ENCODE measurements at regions not wholly inside any gene's neighbourhood (a gene's known extent, or its start where the extent isn't known, plus 50 kb on each side); places are given as distances from the start of the nearest gene placed in this dataset.
"Not testable (repeated sequence)": the region's sequence is repeated elsewhere in the genome, so short reads cannot be mapped to it uniquely, and the experiment has no call there.

DNA sequence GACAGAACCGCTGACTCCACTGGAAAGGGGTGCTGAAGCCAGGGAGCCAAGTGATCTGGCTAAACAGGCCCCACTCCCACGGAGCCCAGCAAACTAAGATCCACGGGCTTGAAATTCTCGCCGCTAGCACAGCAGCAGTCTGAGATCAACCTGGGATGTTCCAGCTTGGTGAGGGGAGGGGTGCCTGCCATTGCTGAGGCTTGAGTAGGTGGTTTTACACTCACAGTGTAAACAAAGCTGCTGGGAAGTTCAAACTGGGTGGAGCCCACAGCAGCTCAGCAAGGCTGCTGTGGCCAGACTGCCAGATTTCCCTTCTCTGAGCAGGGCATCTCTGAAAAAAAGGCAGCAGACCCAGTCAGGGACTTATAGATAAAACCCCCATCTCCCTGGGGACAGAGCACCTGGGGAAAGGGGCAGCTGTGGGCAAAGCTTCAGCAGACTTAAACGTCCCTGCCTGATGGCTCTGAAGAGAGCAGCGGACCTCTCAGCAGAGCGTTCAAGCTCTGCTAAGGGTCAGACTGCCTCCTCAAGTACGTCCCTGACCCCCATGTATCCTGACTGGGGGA, 101.8 kb downstream of the HNRNPD start:
- H3K4me3 ChIP-seq (ENCODE audit: low read length); H3K4me1 ChIP-seq (ENCODE audit: insufficient read depth, low read length); H3K27ac ChIP-seq (ENCODE audit: low read length); H3K9ac ChIP-seq (ENCODE audit: low read depth, low read length); H3K36me3 ChIP-seq (ENCODE audit: insufficient read depth, low read depth, low read length); H3K27me3 ChIP-seq (ENCODE audit: insufficient read depth, low read length); H3K9me3 ChIP-seq (ENCODE audit: insufficient read depth, low read depth, low read length): not testable (repeated sequence)

DNA sequence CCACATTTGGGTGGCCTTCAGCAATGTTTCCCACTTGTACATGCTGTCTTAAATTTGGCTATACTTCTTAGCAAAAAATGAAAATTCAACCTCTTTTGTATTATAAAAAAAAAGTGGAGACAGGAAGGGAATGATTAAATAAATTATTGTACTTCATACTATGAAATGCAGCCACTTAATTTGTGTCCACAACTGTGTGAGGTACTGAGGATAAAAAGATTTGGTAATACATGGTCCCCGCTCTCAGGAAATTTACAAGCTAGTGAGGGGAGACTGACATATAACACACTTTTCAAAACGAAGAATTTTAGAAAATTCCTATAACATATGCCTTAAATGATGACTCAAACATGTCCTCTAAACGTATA, 105.0 kb downstream of the HNRNPD start:
- Histone ChIP-seq H3K4me1 (ENCODE audit: insufficient read depth, low read length) (peaks cover 7% of the 10 kb centered on the region; the same call in 1 of the 2 replicates), H3K9me3 (ENCODE audit: insufficient read depth, low read depth, low read length) (no peaks in the 10 kb centered on the region), H3K4me3 (ENCODE audit: low read length) (no peak overlapping the region), H3K9ac (ENCODE audit: low read depth, low read length) (no peak overlapping the region), H3K36me3 (ENCODE audit: insufficient read depth, low read depth, low read length) (no peaks in the 10 kb centered on the region), H3K27me3 (ENCODE audit: insufficient read depth, low read length) (no peaks in the 10 kb centered on the region), H3K27ac (ENCODE audit: low read length) (no peak overlapping the region)

DNA sequence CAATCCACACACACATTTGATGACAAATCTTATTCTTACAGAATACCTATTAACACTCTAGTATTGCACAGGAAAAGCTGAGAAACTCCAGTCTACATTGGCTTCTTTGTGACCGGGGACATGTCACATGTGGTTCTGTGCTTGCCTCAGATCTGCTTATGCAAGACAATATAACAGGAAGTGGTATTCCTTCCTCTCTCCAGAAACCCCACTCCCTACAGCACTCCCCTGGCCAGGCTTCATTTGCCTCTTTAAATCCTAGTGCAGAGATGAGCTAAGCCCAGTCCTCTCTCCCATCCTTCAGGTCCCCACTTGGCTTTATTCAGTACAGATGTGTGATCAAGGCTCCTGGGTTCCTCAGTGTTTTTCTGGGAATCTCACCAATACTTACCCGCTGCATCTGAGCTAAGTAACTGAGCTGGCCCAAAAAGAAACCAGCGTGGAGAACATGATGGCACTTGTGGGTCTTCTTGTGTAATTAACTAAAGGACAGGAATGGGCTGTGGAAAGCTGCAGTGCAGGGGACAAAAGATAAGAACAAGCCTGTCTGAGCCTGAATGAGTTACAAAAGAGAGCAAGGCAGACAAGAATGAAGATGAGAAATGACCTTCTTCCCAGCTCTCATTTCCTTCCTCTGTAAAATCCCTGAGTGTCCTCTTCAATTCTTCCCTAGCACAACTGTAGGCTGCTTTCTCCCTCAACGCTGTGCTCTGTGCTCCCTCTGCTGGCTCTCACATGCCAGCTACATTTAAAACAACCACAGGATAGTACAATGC, 105.6 kb downstream of the HNRNPD start:
- Histone ChIP-seq H3K36me3 (ENCODE audit: insufficient read depth, low read depth, low read length) (no peaks in the 10 kb centered on the region), H3K9ac (ENCODE audit: low read depth, low read length) (peak overlapping the region; percentile 59; the same call in 1 of the 2 replicates), H3K27me3 (ENCODE audit: insufficient read depth, low read length) (no peaks in the 10 kb centered on the region), H3K27ac (ENCODE audit: low read length) (no peak overlapping the region), H3K9me3 (ENCODE audit: insufficient read depth, low read depth, low read length) (no peaks in the 10 kb centered on the region), H3K4me3 (ENCODE audit: low read length) (no peak overlapping the region; the same call in 1 of the 2 replicates), H3K4me1 (ENCODE audit: insufficient read depth, low read length) (peaks cover 7% of the 10 kb centered on the region; the same call in 1 of the 2 replicates)

DNA sequence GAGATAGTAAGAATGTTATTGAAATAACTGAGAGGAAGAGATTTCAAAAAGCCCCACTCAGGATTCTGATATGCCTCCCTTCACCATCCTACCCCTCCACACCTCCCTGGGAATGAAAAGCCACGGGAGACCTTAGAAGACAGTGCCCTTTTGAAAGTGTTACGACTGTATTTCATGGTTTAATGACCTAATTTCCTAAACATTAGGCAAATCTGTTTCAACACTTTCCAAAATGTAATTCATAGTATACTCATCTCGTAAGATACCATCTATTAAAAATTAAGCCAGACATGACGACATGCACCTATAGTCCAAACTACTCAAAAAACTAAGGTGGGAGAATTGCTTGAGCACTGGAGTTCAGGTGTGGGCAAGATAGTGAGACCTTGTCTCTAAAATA, 106.3 kb downstream of the HNRNPD start:
- Histone ChIP-seq H3K27ac (ENCODE audit: low read length) (no peak overlapping the region), H3K36me3 (ENCODE audit: insufficient read depth, low read depth, low read length) (no peaks in the 10 kb centered on the region), H3K4me1 (ENCODE audit: insufficient read depth, low read length) (peaks cover 7% of the 10 kb centered on the region; the same call in 1 of the 2 replicates), H3K9ac (ENCODE audit: low read depth, low read length) (0 out of 2 replicates have a peak overlapping the region, but pooled peaks have one; percentile 59), H3K27me3 (ENCODE audit: insufficient read depth, low read length) (no peaks in the 10 kb centered on the region), H3K4me3 (ENCODE audit: low read length) (no peak overlapping the region), H3K9me3 (ENCODE audit: insufficient read depth, low read depth, low read length) (no peaks in the 10 kb centered on the region)

DNA sequence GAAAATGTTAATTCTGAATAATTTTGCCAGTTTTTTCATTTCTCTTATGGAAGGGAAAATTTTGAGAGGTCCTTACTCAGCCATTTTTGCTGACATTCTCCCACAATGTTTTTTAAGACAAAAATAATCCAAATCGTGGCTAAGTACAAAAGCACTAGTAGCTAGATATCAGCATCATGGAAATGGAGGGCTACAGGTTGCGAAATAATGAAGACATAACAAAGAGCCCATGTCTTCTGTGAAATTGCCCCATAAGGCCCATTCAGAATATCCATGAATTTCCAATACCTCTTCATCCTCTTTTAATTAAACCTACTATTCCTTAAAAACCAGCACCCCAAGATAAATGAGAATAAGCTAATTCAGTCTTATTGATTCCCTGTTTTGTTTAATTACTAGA, 107.4 kb downstream of the HNRNPD start:
- no peaks in the 10 kb centered on the region for H3K9me3 ChIP-seq (ENCODE audit: insufficient read depth, low read depth, low read length)
- no peak overlapping the region for H3K4me3 ChIP-seq (ENCODE audit: low read length)
- H3K36me3 ChIP-seq (ENCODE audit: insufficient read depth, low read depth, low read length), result no peaks in the 10 kb centered on the region
- no peaks in the 10 kb centered on the region for H3K27me3 ChIP-seq (ENCODE audit: insufficient read depth, low read length)
- H3K27ac ChIP-seq (ENCODE audit: low read length), result no peak overlapping the region
- H3K9ac ChIP-seq (ENCODE audit: low read depth, low read length), result no peak overlapping the region
- H3K4me1 ChIP-seq (ENCODE audit: insufficient read depth, low read length), result peaks cover 7% of the 10 kb centered on the region; the same call in 1 of the 2 replicates

DNA sequence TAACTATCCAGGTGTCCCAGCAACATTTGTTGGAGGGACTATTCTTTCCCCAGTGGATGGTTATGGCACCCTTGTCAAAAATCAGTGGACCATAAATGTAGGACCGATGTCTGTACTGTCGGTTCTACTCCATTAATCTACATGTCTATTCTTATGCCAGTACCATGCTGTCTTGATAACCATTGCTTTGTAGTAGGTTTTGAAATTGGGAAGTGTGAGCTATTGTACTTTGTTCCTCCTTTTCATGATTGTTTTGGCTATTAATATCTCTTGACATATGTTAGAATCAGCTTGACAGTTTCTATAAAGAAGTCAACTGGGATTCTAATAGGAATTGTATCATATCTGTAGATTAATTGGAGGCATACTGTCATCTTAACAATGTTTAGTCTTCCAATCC, 112.7 kb downstream of the HNRNPD start:
- no peaks in the 10 kb centered on the region for H3K36me3 ChIP-seq (ENCODE audit: insufficient read depth, low read depth, low read length)

DNA sequence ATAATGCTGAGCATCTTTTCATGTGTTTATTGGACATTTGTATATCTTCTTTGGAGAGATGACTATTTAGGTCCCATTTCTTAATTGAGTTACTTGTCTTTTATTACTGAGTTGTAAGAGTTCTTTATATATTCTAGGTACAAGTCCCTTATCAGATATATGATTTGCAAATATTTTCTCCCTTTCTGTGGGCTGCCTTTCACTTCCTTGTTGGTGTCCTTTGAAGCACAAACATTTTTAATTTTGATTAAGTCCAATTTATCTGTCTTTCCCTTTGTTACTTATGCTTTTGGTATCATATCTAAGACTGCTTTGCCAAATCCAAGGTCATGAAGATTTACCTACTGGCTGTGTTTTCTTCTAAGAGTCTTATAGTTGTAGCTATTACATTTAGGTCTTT, 113.2 kb downstream of the HNRNPD start:
- Histone ChIP-seq H3K36me3 (ENCODE audit: insufficient read depth, low read depth, low read length) (no peaks in the 10 kb centered on the region), H3K27ac (ENCODE audit: low read length) (no peak overlapping the region), H3K27me3 (ENCODE audit: insufficient read depth, low read length) (no peaks in the 10 kb centered on the region), H3K4me1 (ENCODE audit: insufficient read depth, low read length) (no peaks in the 10 kb centered on the region), H3K4me3 (ENCODE audit: low read length) (no peak overlapping the region), H3K9ac (ENCODE audit: low read depth, low read length) (no peak overlapping the region), H3K9me3 (ENCODE audit: insufficient read depth, low read depth, low read length) (no peaks in the 10 kb centered on the region)

More for the DNA sequence above, 112.7 kb downstream of the HNRNPD start:
- no peak overlapping the region for H3K27ac ChIP-seq (ENCODE audit: low read length)
- no peak overlapping the region for H3K4me3 ChIP-seq (ENCODE audit: low read length)
- no peak overlapping the region for H3K9ac ChIP-seq (ENCODE audit: low read depth, low read length)
- H3K27me3 ChIP-seq (ENCODE audit: insufficient read depth, low read length), result no peaks in the 10 kb centered on the region
- no peaks in the 10 kb centered on the region for H3K4me1 ChIP-seq (ENCODE audit: insufficient read depth, low read length)
- H3K9me3 ChIP-seq (ENCODE audit: insufficient read depth, low read depth, low read length), result no peaks in the 10 kb centered on the region

DNA sequence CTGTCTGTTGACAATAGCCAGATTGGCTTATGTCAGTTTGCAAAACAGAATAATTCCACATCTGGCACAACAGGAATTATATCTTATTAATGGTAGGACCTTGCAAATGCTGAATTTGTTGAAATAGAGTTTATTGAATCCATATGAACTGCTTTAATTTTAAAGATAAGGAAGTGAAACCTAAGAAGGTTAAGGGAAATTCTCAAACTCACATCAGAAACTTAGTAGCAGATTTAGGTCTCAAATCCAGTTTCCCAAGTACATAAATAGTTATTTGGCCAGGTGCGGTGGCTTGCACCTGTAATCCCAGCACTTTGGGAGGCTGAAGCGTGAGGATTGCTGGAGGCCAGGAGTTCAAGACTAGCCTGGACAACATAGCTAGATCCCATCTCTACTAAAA, 117.1 kb downstream of the HNRNPD start:
- Histone ChIP-seq H3K4me3 (ENCODE audit: low read length) (no peak overlapping the region), H3K36me3 (ENCODE audit: insufficient read depth, low read depth, low read length) (no peaks in the 10 kb centered on the region), H3K9me3 (ENCODE audit: insufficient read depth, low read depth, low read length) (no peaks in the 10 kb centered on the region), H3K27ac (ENCODE audit: low read length) (no peak overlapping the region), H3K4me1 (ENCODE audit: insufficient read depth, low read length) (no peaks in the 10 kb centered on the region), H3K27me3 (ENCODE audit: insufficient read depth, low read length) (no peaks in the 10 kb centered on the region), H3K9ac (ENCODE audit: low read depth, low read length) (no peak overlapping the region)

DNA sequence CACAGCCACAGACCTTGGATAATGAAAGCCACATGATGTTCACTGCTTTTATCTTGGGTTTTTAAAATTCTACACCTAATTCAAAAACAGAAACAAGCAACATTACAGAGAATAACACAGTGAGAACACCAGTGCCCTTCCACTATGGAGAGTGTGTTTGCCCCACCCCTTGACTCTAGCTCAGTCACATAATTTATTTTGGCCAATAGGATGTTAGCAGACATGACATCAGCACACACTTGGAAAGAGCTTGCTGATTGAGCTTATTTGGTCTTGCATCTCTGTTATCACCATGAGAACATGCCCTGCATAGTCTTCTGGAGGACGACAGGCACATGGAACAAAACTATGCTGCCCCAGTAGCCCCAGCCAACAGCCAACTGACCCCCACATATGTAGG, 118.1 kb downstream of the HNRNPD start:
- no peaks in the 10 kb centered on the region for H3K27me3 ChIP-seq (ENCODE audit: insufficient read depth, low read length)
- H3K4me1 ChIP-seq (ENCODE audit: insufficient read depth, low read length), result no peaks in the 10 kb centered on the region
- H3K36me3 ChIP-seq (ENCODE audit: insufficient read depth, low read depth, low read length), result no peaks in the 10 kb centered on the region
- H3K9me3 ChIP-seq (ENCODE audit: insufficient read depth, low read depth, low read length), result no peaks in the 10 kb centered on the region
- H3K9ac ChIP-seq (ENCODE audit: low read depth, low read length), result no peak overlapping the region
- H3K27ac ChIP-seq (ENCODE audit: low read length), result no peak overlapping the region
- no peak overlapping the region for H3K4me3 ChIP-seq (ENCODE audit: low read length)

DNA sequence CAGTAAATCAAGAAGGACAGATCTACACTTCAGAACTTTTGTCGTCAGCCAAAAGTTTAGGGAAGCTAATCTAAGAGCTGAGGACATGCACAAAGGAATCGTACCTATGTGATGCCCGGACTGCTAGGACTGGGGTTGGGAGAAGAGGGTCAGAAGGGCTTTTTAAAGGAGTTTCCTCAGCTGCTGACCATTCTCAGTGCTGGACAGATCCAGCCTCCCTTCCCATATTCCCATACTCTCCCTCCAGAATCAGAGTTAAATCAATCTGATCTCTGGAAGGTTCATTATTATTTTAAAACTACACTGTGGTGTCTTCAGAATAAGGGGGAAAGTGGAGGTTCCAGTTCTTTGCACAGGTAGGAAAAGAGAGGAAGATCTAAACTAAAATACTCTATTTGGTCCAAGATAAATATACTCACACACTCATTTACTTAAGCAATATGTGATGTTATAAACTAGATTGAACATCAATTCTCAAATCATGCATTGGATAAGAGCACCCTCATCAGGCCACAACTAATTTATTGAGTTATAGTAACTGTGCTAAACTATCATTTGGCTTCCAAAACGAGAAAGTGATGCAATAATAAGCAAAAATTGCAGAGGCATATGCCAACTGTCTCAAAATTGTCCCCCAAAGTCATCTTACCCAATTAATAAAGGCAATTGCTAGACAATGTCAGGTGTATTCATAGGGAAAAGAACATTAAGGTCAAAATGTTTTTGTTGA, 124.7 kb downstream of the HNRNPD start:
- Histone ChIP-seq H3K4me1 (ENCODE audit: insufficient read depth, low read length) (peaks cover 6% of the 10 kb centered on the region; the same call in 1 of the 2 replicates), H3K27ac (ENCODE audit: low read length) (no peak overlapping the region), H3K27me3 (ENCODE audit: insufficient read depth, low read length) (no peaks in the 10 kb centered on the region), H3K36me3 (ENCODE audit: insufficient read depth, low read depth, low read length) (no peaks in the 10 kb centered on the region), H3K9ac (ENCODE audit: low read depth, low read length) (no peak overlapping the region), H3K4me3 (ENCODE audit: low read length) (no peak overlapping the region), H3K9me3 (ENCODE audit: insufficient read depth, low read depth, low read length) (no peaks in the 10 kb centered on the region)

DNA sequence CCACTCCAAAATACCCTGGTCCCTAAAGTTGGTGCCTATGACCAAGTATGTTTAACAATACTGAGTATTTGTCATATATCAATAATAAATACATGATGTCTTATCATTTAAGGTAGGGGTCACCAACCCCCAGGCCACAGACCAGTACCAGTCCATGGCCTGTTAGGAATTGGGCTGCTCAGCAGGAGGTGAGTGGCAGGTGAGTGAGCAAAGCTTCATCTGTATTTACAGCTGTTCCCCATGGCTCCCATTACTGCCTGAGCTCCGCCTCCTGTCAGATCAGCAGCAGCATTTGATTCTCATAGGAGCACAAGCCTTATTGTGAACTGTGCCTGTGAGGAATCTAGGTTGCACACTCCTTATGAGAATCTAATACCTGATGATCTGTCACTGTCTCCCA, 126.2 kb downstream of the HNRNPD start:
- H3K36me3 ChIP-seq (ENCODE audit: insufficient read depth, low read depth, low read length), result no peaks in the 10 kb centered on the region
- H3K4me3 ChIP-seq (ENCODE audit: low read length), result no peak overlapping the region
- peaks cover 6% of the 10 kb centered on the region; the same call in 1 of the 2 replicates for H3K4me1 ChIP-seq (ENCODE audit: insufficient read depth, low read length)
- H3K9me3 ChIP-seq (ENCODE audit: insufficient read depth, low read depth, low read length), result no peaks in the 10 kb centered on the region
- H3K9ac ChIP-seq (ENCODE audit: low read depth, low read length), result no peak overlapping the region
- no peak overlapping the region for H3K27ac ChIP-seq (ENCODE audit: low read length)
- no peaks in the 10 kb centered on the region for H3K27me3 ChIP-seq (ENCODE audit: insufficient read depth, low read length)

DNA sequence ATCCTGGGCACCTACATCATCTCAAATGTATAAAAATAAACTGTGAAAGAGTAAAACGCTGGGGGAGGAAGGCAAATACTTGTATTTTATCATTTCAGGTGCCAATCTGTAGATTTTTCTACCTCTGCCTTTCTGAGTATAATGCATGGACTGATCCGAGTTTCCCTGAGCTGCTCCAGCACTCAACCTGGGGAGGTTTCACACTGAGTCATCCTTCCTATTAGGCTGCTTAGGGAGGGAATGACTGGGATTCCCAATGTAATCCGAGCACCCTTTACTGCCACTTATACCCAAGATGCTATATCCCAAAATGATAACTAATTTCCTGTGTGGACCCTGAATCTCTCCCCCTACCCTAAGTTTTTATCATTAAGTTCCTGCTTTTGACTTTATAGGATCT, 126.6 kb downstream of the HNRNPD start:
- no peak overlapping the region for H3K27ac ChIP-seq (ENCODE audit: low read length)
- no peak overlapping the region for H3K4me3 ChIP-seq (ENCODE audit: low read length)
- no peak overlapping the region for H3K9ac ChIP-seq (ENCODE audit: low read depth, low read length)
- H3K36me3 ChIP-seq (ENCODE audit: insufficient read depth, low read depth, low read length), result no peaks in the 10 kb centered on the region
- H3K4me1 ChIP-seq (ENCODE audit: insufficient read depth, low read length), result peaks cover 6% of the 10 kb centered on the region; the same call in 1 of the 2 replicates
- H3K9me3 ChIP-seq (ENCODE audit: insufficient read depth, low read depth, low read length), result no peaks in the 10 kb centered on the region
- no peaks in the 10 kb centered on the region for H3K27me3 ChIP-seq (ENCODE audit: insufficient read depth, low read length)

All from iPS-20b (cell line).